H1 (cell line): ENCODE measurements at regions not wholly inside any gene's neighbourhood (a gene's known extent, or its start where the extent isn't known, plus 50 kb on each side); places are given as distances from the start of the nearest gene placed in this dataset.

Experiments used
- EZH2 ChIP-seq: fragments of 200-600 bp; sonication (generic); IDR thresholded peaks from 2 replicates; pipeline ENCODE4 v1.7.1; 2012; ENCODE audit warnings: low read depth, mild to moderate bottlenecking, moderate library complexity, low read length, inconsistent platforms; ENCODE audit not compliant: severe bottlenecking
- TF ChIP-seq, protein P1 (sequence below), 3 experiments: IDR thresholded peaks; 1 replicate in 2 of 3; 2 replicates in 1 of 3; pipeline versions ENCODE4 v1.5.1 to v1.6.1; 2011; ENCODE audit warnings: low read length in 3 of 3, mild to moderate bottlenecking in 3 of 3, inconsistent platforms in 2 of 3, low read depth in 1 of 3, moderate library complexity in 1 of 3; ENCODE audit not compliant: insufficient read depth in 1 of 3; ENCODE audit errors: control extremely low read depth in 1 of 3

- no peak for TF ChIP-seq EZH2
- TF ChIP-seq, protein P1, sequence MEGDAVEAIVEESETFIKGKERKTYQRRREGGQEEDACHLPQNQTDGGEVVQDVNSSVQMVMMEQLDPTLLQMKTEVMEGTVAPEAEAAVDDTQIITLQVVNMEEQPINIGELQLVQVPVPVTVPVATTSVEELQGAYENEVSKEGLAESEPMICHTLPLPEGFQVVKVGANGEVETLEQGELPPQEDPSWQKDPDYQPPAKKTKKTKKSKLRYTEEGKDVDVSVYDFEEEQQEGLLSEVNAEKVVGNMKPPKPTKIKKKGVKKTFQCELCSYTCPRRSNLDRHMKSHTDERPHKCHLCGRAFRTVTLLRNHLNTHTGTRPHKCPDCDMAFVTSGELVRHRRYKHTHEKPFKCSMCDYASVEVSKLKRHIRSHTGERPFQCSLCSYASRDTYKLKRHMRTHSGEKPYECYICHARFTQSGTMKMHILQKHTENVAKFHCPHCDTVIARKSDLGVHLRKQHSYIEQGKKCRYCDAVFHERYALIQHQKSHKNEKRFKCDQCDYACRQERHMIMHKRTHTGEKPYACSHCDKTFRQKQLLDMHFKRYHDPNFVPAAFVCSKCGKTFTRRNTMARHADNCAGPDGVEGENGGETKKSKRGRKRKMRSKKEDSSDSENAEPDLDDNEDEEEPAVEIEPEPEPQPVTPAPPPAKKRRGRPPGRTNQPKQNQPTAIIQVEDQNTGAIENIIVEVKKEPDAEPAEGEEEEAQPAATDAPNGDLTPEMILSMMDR (IDR thresholded peaks at IDR 0.05; ENCODE audit: control extremely low read depth in 1 of 3, insufficient read depth in 1 of 3, low read depth in 1 of 3, low read length in 3 of 3) = no peak
These were observed 182.7 kb upstream of the SALL3 start for GRCh38 chr18:78796693-78797455.
